HFFc6 (cell line): ENCODE measurements at regions not wholly inside any gene's neighbourhood (a gene's known extent, or its start where the extent isn't known, plus 50 kb on each side); places are given as distances from the start of the nearest gene placed in this dataset.

Source experiments
- DNase-seq: peaks from one replicate; pipeline ENCODE4 v3.0.0-alpha.2; 2018
- H3K27ac Mint-ChIP-seq: 2 replicates; pipeline ENCODE4 v1.8.0; 2020; ENCODE audit warnings: mild to moderate bottlenecking, mixed read lengths
- H3K27me3 Mint-ChIP-seq: 2 replicates; pipeline ENCODE4 v1.8.0; 2021; ENCODE audit warnings: mild to moderate bottlenecking, moderate library complexity, mixed read lengths; ENCODE audit not compliant: insufficient read depth
- H3K36me3 Mint-ChIP-seq: 2 replicates; pipeline ENCODE4 v1.8.0; 2021; ENCODE audit warnings: low read depth, mixed read lengths
- H3K4me1 Mint-ChIP-seq: 2 replicates; pipeline ENCODE4 v1.8.0; 2020; ENCODE audit warnings: low read depth, mixed read lengths
- H3K4me3 Mint-ChIP-seq: 2 replicates; pipeline ENCODE4 v1.8.0; 2020; ENCODE audit warnings: mild to moderate bottlenecking, moderate library complexity, mixed read lengths
- H3K9me3 Mint-ChIP-seq: 2 replicates; pipeline ENCODE4 v1.8.0; 2020; ENCODE audit warnings: mild to moderate bottlenecking, mixed read lengths
- CTCF ChIP-seq: fragments of 200-600 bp; sonication (generic); IDR thresholded peaks from 2 replicates; pipeline ENCODE4 v1.5.0; 2021; ENCODE audit warnings: antibody characterized with exemption, mild to moderate bottlenecking

DNA sequence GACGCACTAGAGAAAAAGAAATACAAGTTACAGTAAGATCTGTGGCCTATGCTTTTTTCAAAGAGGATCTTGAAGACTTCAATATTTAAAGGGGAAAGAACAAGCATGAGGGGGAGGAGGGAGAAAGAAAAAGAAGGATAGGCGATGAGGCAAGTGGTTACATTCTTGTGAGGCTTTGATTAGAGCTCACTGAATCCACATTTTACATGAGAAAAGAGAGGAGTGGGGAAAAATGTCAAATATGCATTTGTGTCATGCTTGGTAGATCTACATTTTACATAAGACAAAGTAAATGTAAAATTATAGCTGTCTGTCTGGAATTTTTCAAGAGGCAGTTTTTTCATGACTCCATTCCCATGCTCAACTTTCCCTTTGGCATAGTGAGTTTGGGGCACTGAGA, 965.9 kb downstream of the FSTL5 start:
- H3K27me3 Mint-ChIP-seq: no peaks in the 10 kb centered on the region
- H3K36me3 Mint-ChIP-seq: no peaks in the 10 kb centered on the region
- no peak for TF ChIP-seq CTCF
- no peak for DNase-seq
- H3K27ac Mint-ChIP-seq: no peak overlapping the region
- H3K9me3 Mint-ChIP-seq: peaks cover 39% of the 10 kb centered on the region
- no peak overlapping the region for H3K4me3 Mint-ChIP-seq
- no peaks in the 10 kb centered on the region for H3K4me1 Mint-ChIP-seq

DNA sequence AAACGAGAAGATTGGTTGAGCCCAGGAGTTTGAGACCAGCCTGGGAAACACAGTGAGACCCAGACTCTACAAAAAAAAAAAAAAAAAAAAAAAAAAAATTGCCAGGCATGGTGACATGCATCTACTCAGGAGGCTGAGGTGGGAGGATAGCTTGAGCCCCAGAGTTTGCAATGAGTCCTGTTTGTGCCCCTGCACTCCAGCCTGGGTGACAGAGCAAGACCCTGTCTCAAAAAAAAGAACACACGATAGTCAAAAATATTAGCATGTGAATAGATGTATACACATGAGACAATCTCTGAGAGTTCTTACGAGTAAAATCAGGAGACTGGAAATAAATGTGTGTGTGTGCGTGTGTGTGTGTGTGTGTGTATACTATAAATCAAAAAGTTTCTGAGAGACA, 966.3 kb downstream of the FSTL5 start:
- no peaks in the 10 kb centered on the region for H3K36me3 Mint-ChIP-seq
- H3K4me1 Mint-ChIP-seq: no peaks in the 10 kb centered on the region
- H3K9me3 Mint-ChIP-seq: peaks cover 37% of the 10 kb centered on the region
- DNase-seq: no peak
- H3K27me3 Mint-ChIP-seq: no peaks in the 10 kb centered on the region
- no peak overlapping the region for H3K4me3 Mint-ChIP-seq
- no peak for TF ChIP-seq CTCF
- no peak overlapping the region for H3K27ac Mint-ChIP-seq

DNA sequence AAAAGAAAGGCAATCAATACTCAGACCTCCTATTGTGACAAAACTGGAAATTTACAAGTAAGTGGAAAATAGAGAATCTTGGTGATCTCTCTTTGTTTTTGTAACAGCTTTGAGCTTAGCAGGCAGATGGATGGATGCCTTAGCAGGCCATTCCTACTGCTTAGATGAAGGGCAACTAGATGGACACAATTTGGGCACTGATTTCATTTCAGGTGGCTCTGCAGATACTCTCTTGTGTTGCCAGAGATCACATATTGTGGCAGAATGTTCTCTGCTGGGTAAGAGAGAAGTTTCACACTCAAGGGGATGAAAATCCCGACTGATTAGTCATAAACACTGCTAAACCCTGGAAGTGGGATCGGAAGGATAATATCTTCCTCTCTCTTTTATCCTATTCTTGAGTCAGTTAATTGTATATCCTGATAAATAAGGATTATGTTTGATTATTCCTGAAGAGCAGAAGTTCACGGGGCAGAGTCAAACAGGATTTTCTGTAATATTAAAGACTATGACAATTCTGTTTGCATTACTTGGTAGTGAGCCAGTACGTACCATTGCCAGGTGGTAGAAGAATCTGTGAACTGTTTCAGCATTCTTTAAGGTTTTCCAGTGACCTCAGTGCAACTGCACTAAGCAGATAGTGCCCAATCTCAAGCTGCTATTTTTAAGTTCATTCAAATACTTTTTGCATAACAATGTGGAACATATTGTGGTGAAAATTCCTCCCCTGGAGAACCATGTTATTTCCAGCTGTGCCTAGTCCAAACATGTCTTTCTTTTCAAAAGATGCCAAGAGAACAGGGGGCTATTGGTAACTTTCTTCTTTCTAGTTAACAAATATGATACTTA, 974.3 kb downstream of the FSTL5 start:
- no peak for DNase-seq
- no peak overlapping the region for H3K27ac Mint-ChIP-seq

DNA sequence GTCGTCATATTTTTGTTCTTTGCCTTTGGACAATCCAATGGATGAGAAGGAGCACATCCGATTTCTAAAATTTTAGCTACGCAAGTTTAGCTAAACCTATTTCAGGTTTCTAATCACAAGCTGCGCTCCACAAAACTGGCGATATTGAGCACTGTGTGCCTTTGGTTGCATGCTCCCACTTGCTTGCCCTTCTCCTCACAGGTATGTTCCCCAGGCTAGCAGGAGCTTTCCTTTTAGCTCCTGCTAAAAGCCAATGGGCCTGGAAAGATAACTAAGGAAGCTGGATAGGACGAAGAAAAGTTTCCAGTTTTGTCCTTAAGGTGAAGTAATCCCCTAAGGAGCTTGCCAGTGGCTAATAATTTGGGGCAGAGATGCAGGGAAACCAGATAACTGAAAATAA, 975.2 kb downstream of the FSTL5 start:
- TF ChIP-seq CTCF: no peak
- no peaks in the 10 kb centered on the region for H3K36me3 Mint-ChIP-seq
- H3K27me3 Mint-ChIP-seq: no peaks in the 10 kb centered on the region
- no peaks in the 10 kb centered on the region for H3K4me1 Mint-ChIP-seq
- peaks cover 23% of the 10 kb centered on the region for H3K9me3 Mint-ChIP-seq
- no peak for DNase-seq
- no peak overlapping the region for H3K4me3 Mint-ChIP-seq
- no peak overlapping the region for H3K27ac Mint-ChIP-seq

More for the DNA sequence above, 974.3 kb downstream of the FSTL5 start:
- Mint-ChIP-seq H3K27me3 (no peaks in the 10 kb centered on the region), H3K9me3 (peaks cover 20% of the 10 kb centered on the region), H3K36me3 (no peaks in the 10 kb centered on the region), H3K4me1 (no peaks in the 10 kb centered on the region), H3K4me3 (no peak overlapping the region)
- TF ChIP-seq CTCF: no peak

GRCh38 chr4:161187569-161187968, 976.2 kb downstream of the FSTL5 start:
- no peak for DNase-seq
- Mint-ChIP-seq H3K36me3 (no peaks in the 10 kb centered on the region), H3K27ac (no peak overlapping the region), H3K9me3 (peaks cover 30% of the 10 kb centered on the region), H3K4me3 (no peak overlapping the region), H3K27me3 (no peaks in the 10 kb centered on the region), H3K4me1 (no peaks in the 10 kb centered on the region)
- TF ChIP-seq CTCF: no peak
